ENCODE measurements at regions not wholly inside any gene's neighbourhood (a gene's known extent, or its start where the extent isn't known, plus 50 kb on each side); places are given as distances from the start of the nearest gene placed in this dataset.

GRCh38 chr5:92459654-92460053, 1076.5 kb upstream of the ARRDC3 start:
- no peak for DNase-seq

GRCh38 chr5:92455011-92455410, 1071.9 kb upstream of the ARRDC3 start:
- no peak for DNase-seq

- DNase-seq, result no peak
Measured at GRCh38 chr5:92444888-92445287, 1061.8 kb upstream of the ARRDC3 start.

- no peak for DNase-seq
Measured at GRCh38 chr5:92435781-92436180, 1052.7 kb upstream of the ARRDC3 start.

- DNase-seq, result no peak
Measured at GRCh38 chr5:92429646-92430045, 1046.5 kb upstream of the ARRDC3 start.

- DNase-seq, result no peak
Measured at GRCh38 chr5:92428415-92428814, 1045.3 kb upstream of the ARRDC3 start.

- DNase-seq, result peak; percentile 20
Measured at GRCh38 chr5:92424785-92425426, 1041.8 kb upstream of the ARRDC3 start.

GRCh38 chr5:92421942-92422341, 1038.8 kb upstream of the ARRDC3 start:
- DNase-seq, result peak; percentile 26

GRCh38 chr5:92421196-92421595, 1038.1 kb upstream of the ARRDC3 start:
- no peak for DNase-seq

- DNase-seq, result no peak
Measured at GRCh38 chr5:92419261-92419660, 1036.1 kb upstream of the ARRDC3 start.

GRCh38 chr5:92418341-92418740, 1035.2 kb upstream of the ARRDC3 start:
- DNase-seq, result no peak

GRCh38 chr5:92409134-92409533, 1026.0 kb upstream of the ARRDC3 start:
- no peak for DNase-seq

GRCh38 chr5:92402956-92403702, 1020.0 kb upstream of the ARRDC3 start:
- DNase-seq, result peak; percentile 8

- DNase-seq, result peak; percentile 43
Measured at GRCh38 chr5:92402045-92402444, 1018.9 kb upstream of the ARRDC3 start.

- DNase-seq, result peak; percentile 87
Measured at GRCh38 chr5:92401492-92401891, 1018.4 kb upstream of the ARRDC3 start.

- no peak for DNase-seq
Measured at GRCh38 chr5:92394936-92395335, 1011.8 kb upstream of the ARRDC3 start.

- no peak for DNase-seq
Measured at GRCh38 chr5:92390657-92391056, 1007.5 kb upstream of the ARRDC3 start.

- DNase-seq, result no peak
Measured at GRCh38 chr5:92380069-92380770, 997.1 kb upstream of the ARRDC3 start.

GRCh38 chr5:92378966-92379611, 996.0 kb upstream of the ARRDC3 start:
- DNase-seq, result peak; percentile 43

- DNase-seq, result no peak
Measured at GRCh38 chr5:92374859-92375258, 991.7 kb upstream of the ARRDC3 start.

- no peak for DNase-seq
Measured at GRCh38 chr5:92372766-92373165, 989.6 kb upstream of the ARRDC3 start.

GRCh38 chr5:92371889-92372235, 988.7 kb upstream of the ARRDC3 start:
- no peak for DNase-seq

- no peak for DNase-seq
Measured at GRCh38 chr5:92371171-92371888, 988.2 kb upstream of the ARRDC3 start.

Measured in eye (tissue), 1 donor.